CD4-positive, alpha-beta T cell (primary cell): ENCODE measurements at regions not wholly inside any gene's neighbourhood (a gene's known extent, or its start where the extent isn't known, plus 50 kb on each side); places are given as distances from the start of the nearest gene placed in this dataset.

Source experiments
- ATAC-seq: fragments of 200-7000 bp; cut with Tn5 transposase; one replicate; pipeline ENCODE4 v1.10.0; 2022; ENCODE audit warnings: mild to moderate bottlenecking; ENCODE audit not compliant: poor library complexity
- CTCF ChIA-PET: fragments of 350-600 bp; sonication (Branson Sonifier 250); formaldehyde crosslinking; loops from one replicate; lab custom pipeline; 2021; ENCODE audit warnings: antibody characterized with exemption, inconsistent platforms; lab: Charles Lee
- POLR2A ChIA-PET: fragments of 350-600 bp; sonication (Branson Sonifier 250); formaldehyde crosslinking; loops from one replicate; lab custom pipeline; 2021; ENCODE audit warnings: antibody characterized with exemption, inconsistent platforms; lab: Charles Lee
- DNase-seq, 14 experiments: peaks; one replicate each; pipeline ENCODE4 v3.0.0-alpha.2; 2013 to 2020; ENCODE audit warnings: mixed read lengths in 2 of 14
- H3K27ac ChIP-seq, 2 donors: one replicate each; pipeline versions ENCODE4 v1.5.1 to v1.7.0; 2013; ENCODE audit warnings: low read length in 2 of 2, low read depth in 1 of 2, mild to moderate bottlenecking in 1 of 2
- H3K27me3 ChIP-seq, 2 experiments: 1 replicate in 1 of 2; 2 replicates in 1 of 2; pipeline versions ENCODE4 v1.6.1 to v1.7.0; 2013; ENCODE audit warnings: low read length in 2 of 2, control low read depth in 1 of 2, mild to moderate bottlenecking in 1 of 2, moderate library complexity in 1 of 2; ENCODE audit not compliant: insufficient read depth in 2 of 2, control insufficient read depth in 1 of 2
- H3K36me3 ChIP-seq: one replicate; pipeline ENCODE4 v1.6.1; 2013; ENCODE audit warnings: low read length, control low read depth; ENCODE audit not compliant: insufficient read depth
- H3K4me1 ChIP-seq: one replicate; pipeline ENCODE4 v1.6.1; 2013; ENCODE audit warnings: low read length, control low read depth; ENCODE audit not compliant: insufficient read depth
- H3K4me3 ChIP-seq: one replicate; pipeline ENCODE4 v1.5.1; 2013; ENCODE audit warnings: mild to moderate bottlenecking, low read length, moderate library complexity
- H3K9me3 ChIP-seq, 2 experiments: 1 replicate in 1 of 2; 2 replicates in 1 of 2; pipeline versions ENCODE4 v1.6.1 to v1.7.0; 2013; ENCODE audit warnings: low read length in 2 of 2, mild to moderate bottlenecking in 2 of 2, control low read depth in 1 of 2, moderate library complexity in 1 of 2; ENCODE audit not compliant: control insufficient read depth in 1 of 2, insufficient read depth in 1 of 2
- H3K27ac Mint-ChIP-seq: one replicate; pipeline ENCODE4 v1.8.0; 2020; ENCODE audit warnings: mixed read lengths
- H3K27me3 Mint-ChIP-seq: one replicate; pipeline ENCODE4 v1.8.0; 2021; ENCODE audit warnings: mixed read lengths
- H3K36me3 Mint-ChIP-seq: one replicate; pipeline ENCODE4 v1.8.0; 2021; ENCODE audit warnings: low read depth, mixed read lengths
- H3K4me1 Mint-ChIP-seq: one replicate; pipeline ENCODE4 v1.8.0; 2021; ENCODE audit warnings: low read depth, mixed read lengths
- H3K4me3 Mint-ChIP-seq: one replicate; pipeline ENCODE4 v1.8.0; 2020; ENCODE audit warnings: mild to moderate bottlenecking, mixed read lengths
- H3K9me3 Mint-ChIP-seq: one replicate; pipeline ENCODE4 v1.8.0; 2020; ENCODE audit warnings: mixed read lengths
- intact Hi-C, 2 experiments: fragments of 100-400 bp; cut with DNase I in 1 of 2; cut with micrococcal nuclease in 1 of 2; formaldehyde crosslinking; loops; one replicate each; pipeline versions ENCODE4 v1.15.1 to v1.9.0; 2023 to 2025; cut with DNase I, micrococcal nuclease
- TF ChIP-seq, protein P1 (sequence below): fragments of 200-600 bp; IDR thresholded peaks from one replicate; pipeline ENCODE4 v1.8.0; 2022; ENCODE audit warnings: antibody characterized with exemption, mild to moderate bottlenecking

DNA sequence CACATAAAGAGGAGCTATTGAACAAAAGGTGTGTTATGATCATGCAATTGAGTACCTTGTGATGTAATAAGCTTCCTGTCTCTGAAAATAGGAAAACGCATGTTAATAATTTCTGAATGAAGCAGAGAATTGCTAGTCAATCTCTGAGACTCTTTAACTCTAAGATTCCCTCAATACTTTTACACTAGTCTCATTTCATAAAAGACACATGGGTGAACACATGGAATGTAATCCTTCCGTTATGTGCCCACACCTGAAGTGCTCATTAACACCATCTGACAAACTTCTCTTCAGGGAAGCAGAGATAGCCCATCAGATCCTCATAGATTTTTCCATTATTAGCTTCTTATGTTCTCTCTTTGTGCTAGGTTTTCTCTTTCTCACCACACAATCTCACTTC lies 182.4 kb downstream of the TLR4 start:
- ChIA-PET POLR2A (no interaction called here), CTCF (no interaction called here)
- no peaks in the 10 kb centered on the region for H3K27me3 ChIP-seq
- no peak overlapping the region for H3K27ac ChIP-seq
- H3K36me3 ChIP-seq, result no peaks in the 10 kb centered on the region
- H3K9me3 ChIP-seq, result no peaks in the 10 kb centered on the region
- H3K9me3 Mint-ChIP-seq, result no peaks in the 10 kb centered on the region
- ATAC-seq, result no peak
- no peaks in the 10 kb centered on the region for H3K4me1 Mint-ChIP-seq
- no peak overlapping the region for H3K27ac Mint-ChIP-seq
- no peak overlapping the region for H3K4me3 Mint-ChIP-seq
- TF ChIP-seq, protein P1, sequence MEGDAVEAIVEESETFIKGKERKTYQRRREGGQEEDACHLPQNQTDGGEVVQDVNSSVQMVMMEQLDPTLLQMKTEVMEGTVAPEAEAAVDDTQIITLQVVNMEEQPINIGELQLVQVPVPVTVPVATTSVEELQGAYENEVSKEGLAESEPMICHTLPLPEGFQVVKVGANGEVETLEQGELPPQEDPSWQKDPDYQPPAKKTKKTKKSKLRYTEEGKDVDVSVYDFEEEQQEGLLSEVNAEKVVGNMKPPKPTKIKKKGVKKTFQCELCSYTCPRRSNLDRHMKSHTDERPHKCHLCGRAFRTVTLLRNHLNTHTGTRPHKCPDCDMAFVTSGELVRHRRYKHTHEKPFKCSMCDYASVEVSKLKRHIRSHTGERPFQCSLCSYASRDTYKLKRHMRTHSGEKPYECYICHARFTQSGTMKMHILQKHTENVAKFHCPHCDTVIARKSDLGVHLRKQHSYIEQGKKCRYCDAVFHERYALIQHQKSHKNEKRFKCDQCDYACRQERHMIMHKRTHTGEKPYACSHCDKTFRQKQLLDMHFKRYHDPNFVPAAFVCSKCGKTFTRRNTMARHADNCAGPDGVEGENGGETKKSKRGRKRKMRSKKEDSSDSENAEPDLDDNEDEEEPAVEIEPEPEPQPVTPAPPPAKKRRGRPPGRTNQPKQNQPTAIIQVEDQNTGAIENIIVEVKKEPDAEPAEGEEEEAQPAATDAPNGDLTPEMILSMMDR, result no peak
- intact Hi-C loops, result no loop called here
- no peaks in the 10 kb centered on the region for H3K36me3 Mint-ChIP-seq
- no peak overlapping the region for H3K4me3 ChIP-seq
- no peaks in the 10 kb centered on the region for H3K4me1 ChIP-seq
- DNase-seq, result no peak
- no peaks in the 10 kb centered on the region for H3K27me3 Mint-ChIP-seq

DNA sequence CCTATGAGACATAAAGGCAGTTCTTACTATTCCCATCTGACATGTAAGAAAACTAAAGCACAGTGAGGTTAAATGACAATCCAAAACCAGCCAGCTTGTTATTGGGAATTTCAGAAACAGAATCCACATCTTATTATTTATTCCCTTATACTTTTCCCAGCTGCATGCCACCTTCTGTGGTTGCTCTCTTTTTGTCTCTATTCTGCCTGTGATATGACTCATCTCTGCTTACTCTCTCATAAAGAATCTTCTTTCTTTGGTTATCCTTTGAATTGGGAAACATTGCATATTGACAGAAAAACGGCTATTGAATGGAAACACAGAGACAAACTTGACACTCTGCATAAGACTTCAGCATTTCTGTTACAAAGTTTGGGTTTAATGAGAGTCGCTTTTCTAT lies 183.2 kb downstream of the TLR4 start:
- DNase-seq, result no peak
- TF ChIP-seq, protein P1, result no peak
- Mint-ChIP-seq H3K36me3 (no peaks in the 10 kb centered on the region), H3K4me1 (no peaks in the 10 kb centered on the region), H3K4me3 (no peak overlapping the region), H3K27ac (no peak overlapping the region), H3K27me3 (no peaks in the 10 kb centered on the region), H3K9me3 (no peaks in the 10 kb centered on the region)
- Histone ChIP-seq H3K4me1 (no peaks in the 10 kb centered on the region), H3K36me3 (no peaks in the 10 kb centered on the region), H3K27ac (no peak overlapping the region), H3K9me3 (no peaks in the 10 kb centered on the region), H3K27me3 (no peaks in the 10 kb centered on the region), H3K4me3 (no peak overlapping the region)
- ChIA-PET CTCF (no interaction called here), POLR2A (no interaction called here)
- intact Hi-C loops, result no loop called here
- ATAC-seq, result no peak

DNA sequence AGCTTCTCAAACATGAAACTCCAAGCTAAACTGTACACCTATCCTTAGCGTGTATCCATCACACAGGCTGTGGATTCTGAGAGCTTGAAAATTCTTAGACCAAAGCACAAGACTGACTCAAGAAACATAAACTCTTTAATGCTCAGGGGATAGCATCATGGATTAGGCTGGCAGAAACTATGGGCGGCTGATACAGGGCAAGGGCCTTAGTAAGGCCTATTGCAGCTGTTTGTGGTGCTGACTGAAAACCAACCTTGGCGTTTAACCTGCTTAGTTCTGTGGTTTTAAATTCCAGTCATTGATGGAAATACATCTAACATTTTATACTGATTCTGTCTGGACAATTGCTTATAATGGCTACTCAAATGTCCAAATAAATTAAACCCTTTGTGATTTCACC lies 183.7 kb downstream of the TLR4 start:
- POLR2A ChIA-PET, result no interaction called here
- H3K27me3 ChIP-seq, result no peaks in the 10 kb centered on the region
- no peaks in the 10 kb centered on the region for H3K27me3 Mint-ChIP-seq
- H3K4me3 Mint-ChIP-seq, result no peak overlapping the region
- no peak overlapping the region for H3K27ac ChIP-seq
- H3K4me1 Mint-ChIP-seq, result no peaks in the 10 kb centered on the region
- intact Hi-C loops, result loop anchor here in 1 of 2 experiments (1.0 kb wide), 1 partner anchor 38 kb away; no protein-coding TSS in a partner anchor
- DNase-seq (no peak), ATAC-seq (no peak)
- CTCF ChIA-PET, result no interaction called here
- H3K4me3 ChIP-seq, result no peak overlapping the region
- no peaks in the 10 kb centered on the region for H3K9me3 Mint-ChIP-seq
- H3K4me1 ChIP-seq, result no peaks in the 10 kb centered on the region
- no peak overlapping the region for H3K27ac Mint-ChIP-seq
- TF ChIP-seq, protein P1, result no peak
- no peaks in the 10 kb centered on the region for H3K9me3 ChIP-seq
- no peaks in the 10 kb centered on the region for H3K36me3 ChIP-seq
- no peaks in the 10 kb centered on the region for H3K36me3 Mint-ChIP-seq
